ENCODE measurements at regions not wholly inside any gene's neighbourhood (a gene's known extent, or its start where the extent isn't known, plus 50 kb on each side); places are given as distances from the start of the nearest gene placed in this dataset.

- H3K9me3 ChIP-seq (replicated peaks in 1 of 3) = no peaks in the 10 kb centered on the region
- H3K27me3 ChIP-seq = no peaks in the 10 kb centered on the region
- H3K4me1 ChIP-seq (replicated peaks in 1 of 2) = no peaks in the 10 kb centered on the region
- H3K27ac ChIP-seq = no peak overlapping the region
- DNase-seq = no peak
- no peak overlapping the region for H3K4me3 ChIP-seq
- intact Hi-C loops (cut with DNase I) = no loop called here
- TF ChIP-seq CTCF (IDR thresholded peaks at IDR 0.05) = no peak
- TF ChIP-seq POLR2A (IDR thresholded peaks at IDR 0.05) = no peak
- 61 to 74% (median 68%) methylated on average over 6 of the region's 6 CpGs for WGBS, 4 donors
- no peaks in the 10 kb centered on the region for H3K36me3 ChIP-seq (replicated peaks in 1 of 2)
Measured at GRCh38 chr14:35979531-35979930, 153.4 kb downstream of the BRMS1L start.

GRCh38 chr14:35978561-35978960, 152.4 kb downstream of the BRMS1L start:
- intact Hi-C loops (cut with DNase I) = no loop called here
- no peak overlapping the region for H3K4me3 ChIP-seq
- no peak for TF ChIP-seq POLR2A (IDR thresholded peaks at IDR 0.05)
- no peak for TF ChIP-seq CTCF (IDR thresholded peaks at IDR 0.05)
- H3K9me3 ChIP-seq (replicated peaks in 1 of 3) = no peaks in the 10 kb centered on the region
- WGBS, 4 donors = 62 to 84% (median 73%) methylated on average over 2 to 6 of the region's 6 CpGs
- no peak overlapping the region for H3K27ac ChIP-seq
- no peaks in the 10 kb centered on the region for H3K4me1 ChIP-seq (replicated peaks in 1 of 2)
- no peak for DNase-seq
- H3K36me3 ChIP-seq (replicated peaks in 1 of 2) = no peaks in the 10 kb centered on the region
- no peaks in the 10 kb centered on the region for H3K27me3 ChIP-seq

- Histone ChIP-seq H3K4me3 (no peak overlapping the region), H3K27me3 (no peaks in the 10 kb centered on the region), H3K4me1 (replicated peaks in 1 of 2) (no peaks in the 10 kb centered on the region), H3K9me3 (replicated peaks in 1 of 3) (no peaks in the 10 kb centered on the region), H3K27ac (no peak overlapping the region), H3K36me3 (replicated peaks in 1 of 2) (no peaks in the 10 kb centered on the region)
- intact Hi-C loops (cut with DNase I) = no loop called here
- WGBS, 4 donors = 91 to 94% (median 91%) methylated on average over 4 of the region's 4 CpGs
- TF ChIP-seq CTCF (IDR thresholded peaks at IDR 0.05) (no peak), POLR2A (IDR thresholded peaks at IDR 0.05) (no peak)
- DNase-seq = no peak
Measured at GRCh38 chr14:35975814-35976213, 149.7 kb downstream of the BRMS1L start.

- Histone ChIP-seq H3K4me3 (no peak overlapping the region), H3K9me3 (replicated peaks in 1 of 3) (no peaks in the 10 kb centered on the region), H3K27ac (no peak overlapping the region), H3K27me3 (no peaks in the 10 kb centered on the region), H3K36me3 (replicated peaks in 1 of 2) (no peaks in the 10 kb centered on the region), H3K4me1 (replicated peaks in 1 of 2) (no peaks in the 10 kb centered on the region)
- DNase-seq = no peak
- TF ChIP-seq POLR2A (IDR thresholded peaks at IDR 0.05) = no peak
- no peak for TF ChIP-seq CTCF (IDR thresholded peaks at IDR 0.05)
- intact Hi-C loops (cut with DNase I) = no loop called here
- WGBS, 4 donors = 69 to 83% (median 73%) methylated on average over 1 of the region's 1 CpG
Measured at GRCh38 chr14:35973770-35974169, 147.6 kb downstream of the BRMS1L start.

All from adrenal gland (tissue), 9 donors.